ENCODE measurements at regions not wholly inside any gene's neighbourhood (a gene's known extent, or its start where the extent isn't known, plus 50 kb on each side); places are given as distances from the start of the nearest gene placed in this dataset.

- ChIA-PET CTCF (no interaction called here), POLR2A (no interaction called here)
- Mint-ChIP-seq H3K9me3 (peaks cover 21% of the 10 kb centered on the region), H3K4me3 (no peak overlapping the region), H3K4me1 (ENCODE audit: low read depth) (no peaks in the 10 kb centered on the region), H3K27ac (no peak overlapping the region), H3K27me3 (peaks cover 2% of the 10 kb centered on the region), H3K36me3 (no peaks in the 10 kb centered on the region)
- intact Hi-C loops (cut with micrococcal nuclease) = no loop called here
- no peak for DNase-seq
Measured at GRCh38 chr3:124303305-124303910, 311.5 kb upstream of the ROPN1 start.

GRCh38 chr3:124306665-124307064 is 314.7 kb upstream of the ROPN1 start:
- peaks cover 23% of the 10 kb centered on the region for H3K9me3 Mint-ChIP-seq
- intact Hi-C loops (cut with micrococcal nuclease) = no loop called here
- POLR2A ChIA-PET = no interaction called here
- CTCF ChIA-PET = no interaction called here
- no peaks in the 10 kb centered on the region for H3K36me3 Mint-ChIP-seq
- H3K27ac Mint-ChIP-seq = no peak overlapping the region
- no peaks in the 10 kb centered on the region for H3K27me3 Mint-ChIP-seq
- no peak for DNase-seq
- no peak overlapping the region for H3K4me3 Mint-ChIP-seq
- no peaks in the 10 kb centered on the region for H3K4me1 Mint-ChIP-seq (ENCODE audit: low read depth)

GRCh38 chr3:124313621-124314020 is 321.7 kb upstream of the ROPN1 start:
- peaks cover 3% of the 10 kb centered on the region for H3K27me3 Mint-ChIP-seq
- no peaks in the 10 kb centered on the region for H3K36me3 Mint-ChIP-seq
- no peak for DNase-seq
- H3K9me3 Mint-ChIP-seq = peaks cover 1% of the 10 kb centered on the region
- intact Hi-C loops (cut with micrococcal nuclease) = no loop called here
- CTCF ChIA-PET = no interaction called here
- H3K4me1 Mint-ChIP-seq (ENCODE audit: low read depth) = no peaks in the 10 kb centered on the region
- H3K4me3 Mint-ChIP-seq = no peak overlapping the region
- no peak overlapping the region for H3K27ac Mint-ChIP-seq
- POLR2A ChIA-PET = no interaction called here

- no peak overlapping the region for H3K4me3 Mint-ChIP-seq
- intact Hi-C loops (cut with micrococcal nuclease) = no loop called here
- CTCF ChIA-PET = no interaction called here
- no peak overlapping the region for H3K27ac Mint-ChIP-seq
- POLR2A ChIA-PET = no interaction called here
- H3K9me3 Mint-ChIP-seq = no peaks in the 10 kb centered on the region
- peaks cover 3% of the 10 kb centered on the region for H3K27me3 Mint-ChIP-seq
- H3K4me1 Mint-ChIP-seq (ENCODE audit: low read depth) = no peaks in the 10 kb centered on the region
- no peak for DNase-seq
- no peaks in the 10 kb centered on the region for H3K36me3 Mint-ChIP-seq
Measured at GRCh38 chr3:124315215-124316033, 323.5 kb upstream of the ROPN1 start.

GRCh38 chr3:124316034-124316287 is 324.0 kb upstream of the ROPN1 start:
- POLR2A ChIA-PET = no interaction called here

GRCh38 chr3:124318014-124318413 is 326.1 kb upstream of the ROPN1 start:
- Mint-ChIP-seq H3K27ac (no peak overlapping the region), H3K9me3 (no peaks in the 10 kb centered on the region), H3K27me3 (peaks cover 3% of the 10 kb centered on the region), H3K4me3 (no peak overlapping the region), H3K36me3 (no peaks in the 10 kb centered on the region), H3K4me1 (ENCODE audit: low read depth) (no peaks in the 10 kb centered on the region)
- ChIA-PET POLR2A (no interaction called here), CTCF (no interaction called here)
- DNase-seq = no peak
- intact Hi-C loops (cut with micrococcal nuclease) = no loop called here

More at GRCh38 chr3:124316034-124316287, 324.0 kb upstream of the ROPN1 start:
- H3K4me1 Mint-ChIP-seq (ENCODE audit: low read depth) = no peaks in the 10 kb centered on the region
- H3K36me3 Mint-ChIP-seq = no peaks in the 10 kb centered on the region
- H3K27ac Mint-ChIP-seq = no peak overlapping the region
- DNase-seq = no peak
- intact Hi-C loops (cut with micrococcal nuclease) = no loop called here
- CTCF ChIA-PET = no interaction called here
- H3K9me3 Mint-ChIP-seq = no peaks in the 10 kb centered on the region
- H3K27me3 Mint-ChIP-seq = peaks cover 3% of the 10 kb centered on the region
- H3K4me3 Mint-ChIP-seq = no peak overlapping the region

GRCh38 chr3:124318656-124319055 is 326.7 kb upstream of the ROPN1 start:
- intact Hi-C loops (cut with micrococcal nuclease) = no loop called here
- Mint-ChIP-seq H3K4me1 (ENCODE audit: low read depth) (no peaks in the 10 kb centered on the region), H3K36me3 (no peaks in the 10 kb centered on the region), H3K27ac (no peak overlapping the region), H3K4me3 (no peak overlapping the region), H3K27me3 (peaks cover 3% of the 10 kb centered on the region), H3K9me3 (no peaks in the 10 kb centered on the region)
- ChIA-PET CTCF (no interaction called here), POLR2A (no interaction called here)
- DNase-seq = no peak

- H3K4me3 Mint-ChIP-seq = no peak overlapping the region
- intact Hi-C loops (cut with micrococcal nuclease) = no loop called here
- no peak overlapping the region for H3K27ac Mint-ChIP-seq
- ChIA-PET CTCF (no interaction called here), POLR2A (no interaction called here)
- no peaks in the 10 kb centered on the region for H3K36me3 Mint-ChIP-seq
- H3K9me3 Mint-ChIP-seq = no peaks in the 10 kb centered on the region
- peaks cover 7% of the 10 kb centered on the region for H3K27me3 Mint-ChIP-seq
- DNase-seq = no peak
- no peaks in the 10 kb centered on the region for H3K4me1 Mint-ChIP-seq (ENCODE audit: low read depth)
Measured at GRCh38 chr3:124320976-124321375, 329.1 kb upstream of the ROPN1 start.

- Mint-ChIP-seq H3K27ac (no peak overlapping the region), H3K36me3 (no peaks in the 10 kb centered on the region), H3K4me3 (no peak overlapping the region), H3K27me3 (peaks cover 4% of the 10 kb centered on the region), H3K4me1 (ENCODE audit: low read depth) (no peaks in the 10 kb centered on the region), H3K9me3 (no peaks in the 10 kb centered on the region)
- CTCF ChIA-PET = no interaction called here
- POLR2A ChIA-PET = no interaction called here
- intact Hi-C loops (cut with micrococcal nuclease) = no loop called here
- no peak for DNase-seq
Measured at GRCh38 chr3:124322309-124322880, 330.5 kb upstream of the ROPN1 start.

- Mint-ChIP-seq H3K27me3 (peaks cover 3% of the 10 kb centered on the region), H3K36me3 (no peaks in the 10 kb centered on the region), H3K27ac (no peak overlapping the region), H3K4me1 (ENCODE audit: low read depth) (no peaks in the 10 kb centered on the region), H3K9me3 (no peaks in the 10 kb centered on the region), H3K4me3 (no peak overlapping the region)
- intact Hi-C loops (cut with micrococcal nuclease) = no loop called here
- ChIA-PET CTCF (no interaction called here), POLR2A (no interaction called here)
- no peak for DNase-seq
Measured at GRCh38 chr3:124322966-124323365, 331.0 kb upstream of the ROPN1 start.

- POLR2A ChIA-PET = no interaction called here
- Mint-ChIP-seq H3K27me3 (peaks cover 3% of the 10 kb centered on the region), H3K27ac (no peak overlapping the region), H3K9me3 (no peaks in the 10 kb centered on the region), H3K4me3 (no peak overlapping the region), H3K4me1 (ENCODE audit: low read depth) (no peaks in the 10 kb centered on the region), H3K36me3 (no peaks in the 10 kb centered on the region)
- no peak for DNase-seq
- intact Hi-C loops (cut with micrococcal nuclease) = no loop called here
- CTCF ChIA-PET = no interaction called here
Measured at GRCh38 chr3:124325248-124325647, 333.3 kb upstream of the ROPN1 start.

GRCh38 chr3:124329723-124330122 is 337.8 kb upstream of the ROPN1 start:
- no peak for DNase-seq
- Mint-ChIP-seq H3K27me3 (no peaks in the 10 kb centered on the region), H3K36me3 (no peaks in the 10 kb centered on the region), H3K27ac (no peak overlapping the region), H3K9me3 (no peaks in the 10 kb centered on the region), H3K4me1 (ENCODE audit: low read depth) (no peaks in the 10 kb centered on the region), H3K4me3 (no peak overlapping the region)
- CTCF ChIA-PET = no interaction called here
- intact Hi-C loops (cut with micrococcal nuclease) = no loop called here
- POLR2A ChIA-PET = no interaction called here

- Mint-ChIP-seq H3K4me1 (ENCODE audit: low read depth) (no peaks in the 10 kb centered on the region), H3K27ac (no peak overlapping the region), H3K4me3 (no peak overlapping the region), H3K27me3 (peaks cover 3% of the 10 kb centered on the region), H3K9me3 (no peaks in the 10 kb centered on the region), H3K36me3 (no peaks in the 10 kb centered on the region)
- POLR2A ChIA-PET = no interaction called here
- no peak for DNase-seq
- intact Hi-C loops (cut with micrococcal nuclease) = no loop called here
- CTCF ChIA-PET = no interaction called here
Measured at GRCh38 chr3:124333931-124334640, 342.2 kb upstream of the ROPN1 start.
